GM12891 (cell line): ENCODE measurements at regions not wholly inside any gene's neighbourhood (a gene's known extent, or its start where the extent isn't known, plus 50 kb on each side); places are given as distances from the start of the nearest gene placed in this dataset.

Source experiments
- POLR2A ChIP-seq: IDR thresholded peaks from 2 replicates; pipeline ENCODE4 v1.6.1; 2011; ENCODE audit warnings: low read depth, low read length, control low read depth
- POLR2AphosphoS5 ChIP-seq: IDR thresholded peaks from 2 replicates; pipeline ENCODE4 v1.6.1; 2011; ENCODE audit warnings: low read depth, low read length, control low read depth
- POU2F2 ChIP-seq: IDR thresholded peaks from 2 replicates; pipeline ENCODE4 v1.6.1; 2011; ENCODE audit warnings: low read depth, mild to moderate bottlenecking, control low read depth, low read length, moderate library complexity
- SPI1 ChIP-seq: IDR thresholded peaks from 2 replicates; pipeline ENCODE4 v1.6.1; 2011; ENCODE audit warnings: low read depth, low read length, control low read depth
- TAF1 ChIP-seq: IDR thresholded peaks from 2 replicates; pipeline ENCODE4 v1.6.1; 2011; ENCODE audit warnings: low read depth, low read length, control low read depth

DNA sequence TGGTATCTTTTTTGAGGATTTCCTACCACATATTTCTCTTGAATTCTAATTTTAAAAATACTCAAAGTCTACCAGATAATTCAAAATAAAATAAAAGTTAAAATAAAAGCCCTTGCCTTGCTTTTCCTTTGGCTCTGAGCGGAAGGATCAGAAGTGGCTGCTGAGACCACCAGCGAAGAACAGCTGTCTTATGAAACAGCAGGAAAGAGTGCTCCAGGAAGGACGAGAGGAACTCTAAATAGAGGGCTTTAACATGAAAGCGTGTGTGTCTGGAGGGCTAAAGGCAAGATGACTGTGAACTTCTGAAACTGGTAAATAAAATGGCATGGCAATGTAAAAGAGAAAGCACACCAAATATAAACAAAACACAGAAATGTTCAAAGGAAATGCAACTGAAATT, 521.5 kb upstream of the SPRY2 start:
- no peak for TF ChIP-seq POLR2A
- no peak for TF ChIP-seq POLR2AphosphoS5
- no peak for TF ChIP-seq SPI1
- no peak for TF ChIP-seq TAF1
- no peak for TF ChIP-seq POU2F2
